ENCODE measurements at regions not wholly inside any gene's neighbourhood (a gene's known extent, or its start where the extent isn't known, plus 50 kb on each side); places are given as distances from the start of the nearest gene placed in this dataset.

- TF ChIP-seq, protein P1, sequence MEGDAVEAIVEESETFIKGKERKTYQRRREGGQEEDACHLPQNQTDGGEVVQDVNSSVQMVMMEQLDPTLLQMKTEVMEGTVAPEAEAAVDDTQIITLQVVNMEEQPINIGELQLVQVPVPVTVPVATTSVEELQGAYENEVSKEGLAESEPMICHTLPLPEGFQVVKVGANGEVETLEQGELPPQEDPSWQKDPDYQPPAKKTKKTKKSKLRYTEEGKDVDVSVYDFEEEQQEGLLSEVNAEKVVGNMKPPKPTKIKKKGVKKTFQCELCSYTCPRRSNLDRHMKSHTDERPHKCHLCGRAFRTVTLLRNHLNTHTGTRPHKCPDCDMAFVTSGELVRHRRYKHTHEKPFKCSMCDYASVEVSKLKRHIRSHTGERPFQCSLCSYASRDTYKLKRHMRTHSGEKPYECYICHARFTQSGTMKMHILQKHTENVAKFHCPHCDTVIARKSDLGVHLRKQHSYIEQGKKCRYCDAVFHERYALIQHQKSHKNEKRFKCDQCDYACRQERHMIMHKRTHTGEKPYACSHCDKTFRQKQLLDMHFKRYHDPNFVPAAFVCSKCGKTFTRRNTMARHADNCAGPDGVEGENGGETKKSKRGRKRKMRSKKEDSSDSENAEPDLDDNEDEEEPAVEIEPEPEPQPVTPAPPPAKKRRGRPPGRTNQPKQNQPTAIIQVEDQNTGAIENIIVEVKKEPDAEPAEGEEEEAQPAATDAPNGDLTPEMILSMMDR (IDR thresholded peaks at IDR 0.05 in 4 of 5, conservative IDR thresholded peaks at IDR 0.05 in 1 of 5): no peak
- TF ChIP-seq POLR2A (IDR thresholded peaks at IDR 0.05): no peak
Measured at GRCh38 chr16:52783616-52784015, 236.7 kb upstream of the TOX3 start.
